Fibroblast of pulmonary artery (primary cell): ENCODE measurements at regions not wholly inside any gene's neighbourhood (a gene's known extent, or its start where the extent isn't known, plus 50 kb on each side); places are given as distances from the start of the nearest gene placed in this dataset.

Experiments used
- DNase-seq: peaks from one replicate; pipeline ENCODE4 v3.0.0-alpha.2; 2010; ENCODE audit warnings: low read depth
- H3K4me3 ChIP-seq: replicated peaks from 2 replicates; pipeline ENCODE4 v1.5.1; 2011; ENCODE audit warnings: low read depth, mild to moderate bottlenecking, control low read depth, low read length, moderate library complexity
- CTCF ChIP-seq: IDR thresholded peaks from 2 replicates; pipeline ENCODE4 v1.5.1; 2011; ENCODE audit warnings: mild to moderate bottlenecking, control low read depth, low read length, inconsistent platforms; ENCODE audit errors: missing control alignments

- TF ChIP-seq CTCF = no peak
- H3K4me3 ChIP-seq = no peak overlapping the region
- DNase-seq = no peak
Measured at GRCh38 chr3:40655551-40655950, 130.8 kb downstream of the ZNF621 start.

- no peak for DNase-seq
- no peak for TF ChIP-seq CTCF
- H3K4me3 ChIP-seq = no peak overlapping the region
Measured at GRCh38 chr3:40657623-40658022, 132.9 kb downstream of the ZNF621 start.

- no peak overlapping the region for H3K4me3 ChIP-seq
- DNase-seq = no peak
- no peak for TF ChIP-seq CTCF
Measured at GRCh38 chr3:40658305-40658704, 133.5 kb downstream of the ZNF621 start.

DNA sequence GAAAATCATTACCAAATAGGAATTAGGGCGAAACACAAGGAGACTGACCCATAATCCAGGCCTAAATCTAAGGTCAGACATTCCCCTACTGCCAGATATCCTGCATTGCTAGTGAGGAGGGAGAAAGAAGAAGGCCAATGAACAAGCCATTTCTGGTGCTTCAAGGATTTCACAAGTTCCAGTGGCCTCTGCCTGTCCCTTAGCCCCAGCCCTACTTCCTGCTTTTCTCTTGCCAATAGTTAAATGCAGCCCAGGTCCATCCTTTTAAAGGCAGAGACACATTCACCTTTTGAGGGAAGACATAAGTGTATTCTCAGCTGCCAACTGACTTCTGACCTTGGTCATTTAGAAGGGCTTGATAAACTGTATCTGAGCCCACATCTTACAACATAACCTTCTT, 135.8 kb downstream of the ZNF621 start:
- no peak for TF ChIP-seq CTCF
- no peak for DNase-seq
- no peak overlapping the region for H3K4me3 ChIP-seq

DNA sequence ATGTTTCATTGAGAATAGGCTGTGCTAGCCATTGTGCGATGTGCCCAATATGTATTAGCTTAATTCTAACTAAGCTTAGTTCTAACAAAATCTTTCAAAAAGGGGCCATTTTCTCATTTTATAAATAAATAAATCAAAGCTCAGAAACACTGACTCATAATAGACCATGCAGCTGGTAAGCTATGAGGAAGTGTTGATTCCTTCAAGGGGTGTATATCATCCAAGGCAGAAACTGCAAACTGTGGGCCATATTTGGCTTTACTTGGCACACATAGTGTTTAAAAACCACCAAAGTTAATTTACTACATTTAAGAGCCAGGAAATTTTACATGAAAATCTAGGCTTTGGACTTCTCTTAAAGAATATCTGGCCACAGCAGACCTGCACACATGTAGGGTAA, 136.5 kb downstream of the ZNF621 start:
- no peak for TF ChIP-seq CTCF
- DNase-seq = no peak
- H3K4me3 ChIP-seq = no peak overlapping the region

DNA sequence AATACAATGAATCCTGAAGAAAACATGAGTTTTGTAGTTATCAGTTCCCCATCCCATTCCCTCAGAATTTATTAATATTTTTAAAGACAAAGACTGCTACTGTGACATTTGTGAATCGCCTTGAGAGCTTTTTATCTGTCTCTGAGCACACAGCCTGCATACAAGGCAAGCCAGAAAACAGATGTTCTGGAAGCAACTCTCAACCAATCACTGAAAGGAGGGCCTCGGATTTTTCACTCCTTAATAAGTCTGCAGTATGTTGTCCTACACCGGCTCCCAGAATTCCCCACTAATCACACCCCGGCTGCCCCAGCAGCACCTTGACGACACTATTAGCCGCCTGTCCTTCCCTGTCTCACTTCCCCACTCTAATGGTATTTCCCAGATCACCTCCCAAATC, 138.5 kb downstream of the ZNF621 start:
- no peak for DNase-seq
- TF ChIP-seq CTCF = no peak
- H3K4me3 ChIP-seq = no peak overlapping the region

DNA sequence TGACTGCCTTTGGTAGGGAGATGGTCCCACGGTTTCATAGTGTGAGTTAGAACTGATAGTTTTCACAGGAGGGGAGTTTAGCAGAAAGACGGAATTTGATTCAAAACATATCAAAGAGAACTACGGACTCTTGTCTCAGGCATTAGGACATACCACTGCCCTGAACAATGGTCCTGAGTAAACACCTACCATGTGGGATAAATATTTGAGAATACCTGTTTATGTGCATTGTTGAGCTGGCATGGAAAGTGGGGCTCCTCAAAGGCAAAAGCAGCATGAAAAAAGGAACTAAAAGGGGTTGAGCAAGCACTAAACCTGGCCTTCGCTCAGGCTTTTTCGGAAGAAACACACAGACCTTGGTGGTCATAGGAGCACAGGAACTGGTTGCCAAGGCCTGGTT, 144.4 kb downstream of the ZNF621 start:
- H3K4me3 ChIP-seq = no peak overlapping the region
- no peak for TF ChIP-seq CTCF
- no peak for DNase-seq
